ENCODE measurements at regions not wholly inside any gene's neighbourhood (a gene's known extent, or its start where the extent isn't known, plus 50 kb on each side); places are given as distances from the start of the nearest gene placed in this dataset.

- H3K27me3 ChIP-seq: no peaks in the 10 kb centered on the region
- 93% methylated on average over 8 of the region's 8 CpGs for WGBS (ENCODE audit: low lambda C conversion rate, missing lambda C conversion rate)
- no peak overlapping the region for H2AFZ ChIP-seq
- H3K79me2 ChIP-seq: no peaks in the 10 kb centered on the region
- no peaks in the 10 kb centered on the region for H3K9me3 ChIP-seq (ENCODE audit: low read depth)
- no peak for DNase-seq (ENCODE audit: low spot score)
- no peaks in the 10 kb centered on the region for H3K4me1 ChIP-seq (ENCODE audit: insufficient read depth)
- H3K4me3 ChIP-seq: no peak overlapping the region
- no peak overlapping the region for H3K4me2 ChIP-seq
- H3K27ac ChIP-seq: no peak overlapping the region
- H3K9me2 ChIP-seq (replicated peaks; ENCODE audit: insufficient read depth): no peaks in the 10 kb centered on the region
- no peaks in the 10 kb centered on the region for H3K36me3 ChIP-seq (replicated peaks; ENCODE audit: insufficient read depth, low read depth)
- H4K20me1 ChIP-seq (ENCODE audit: insufficient read depth, poor library complexity, severe bottlenecking): no peaks in the 10 kb centered on the region
- TF ChIP-seq EZH2 (IDR thresholded peaks at IDR 0.05; ENCODE audit: borderline replicate concordance) (no peak), EZH2phosphoT487 (IDR thresholded peaks at IDR 0.05; ENCODE audit: low read depth, severe bottlenecking, unreplicated experiment) (no peak), CTCF (IDR thresholded peaks at IDR 0.05; ENCODE audit: poor library complexity) (no peak)
Measured at GRCh38 chr1:228992907-228993535, 257.7 kb downstream of the RHOU start.

- H2AFZ ChIP-seq: no peak overlapping the region
Measured at GRCh38 chr1:228994676-228995594, 259.7 kb downstream of the RHOU start.

GRCh38 chr1:228996281-228996680, 261.0 kb downstream of the RHOU start:
- Histone ChIP-seq H3K27ac (no peak overlapping the region), H4K20me1 (ENCODE audit: insufficient read depth, poor library complexity, severe bottlenecking) (no peaks in the 10 kb centered on the region), H3K4me2 (no peak overlapping the region), H3K4me1 (ENCODE audit: insufficient read depth) (no peaks in the 10 kb centered on the region), H2AFZ (no peak overlapping the region), H3K27me3 (no peaks in the 10 kb centered on the region), H3K36me3 (replicated peaks; ENCODE audit: insufficient read depth, low read depth) (no peaks in the 10 kb centered on the region), H3K9me2 (replicated peaks; ENCODE audit: insufficient read depth) (no peaks in the 10 kb centered on the region), H3K79me2 (no peaks in the 10 kb centered on the region), H3K4me3 (no peak overlapping the region), H3K9me3 (ENCODE audit: low read depth) (no peaks in the 10 kb centered on the region)
- WGBS (ENCODE audit: low lambda C conversion rate, missing lambda C conversion rate): 87% methylated on average over 6 of the region's 6 CpGs
- DNase-seq (ENCODE audit: low spot score): no peak
- TF ChIP-seq EZH2 (IDR thresholded peaks at IDR 0.05; ENCODE audit: borderline replicate concordance) (no peak), EZH2phosphoT487 (IDR thresholded peaks at IDR 0.05; ENCODE audit: low read depth, severe bottlenecking, unreplicated experiment) (no peak), CTCF (IDR thresholded peaks at IDR 0.05; ENCODE audit: poor library complexity) (no peak)

More at GRCh38 chr1:228994676-228995594, 259.7 kb downstream of the RHOU start:
- Histone ChIP-seq H3K9me3 (ENCODE audit: low read depth) (no peaks in the 10 kb centered on the region), H3K4me2 (no peak overlapping the region), H3K4me3 (no peak overlapping the region), H3K4me1 (ENCODE audit: insufficient read depth) (no peaks in the 10 kb centered on the region), H3K27me3 (no peaks in the 10 kb centered on the region), H3K36me3 (replicated peaks; ENCODE audit: insufficient read depth, low read depth) (no peaks in the 10 kb centered on the region), H3K79me2 (no peaks in the 10 kb centered on the region), H3K27ac (no peak overlapping the region), H4K20me1 (ENCODE audit: insufficient read depth, poor library complexity, severe bottlenecking) (no peaks in the 10 kb centered on the region), H3K9me2 (replicated peaks; ENCODE audit: insufficient read depth) (no peaks in the 10 kb centered on the region)
- DNase-seq (ENCODE audit: low spot score): no peak
- TF ChIP-seq EZH2phosphoT487 (IDR thresholded peaks at IDR 0.05; ENCODE audit: low read depth, severe bottlenecking, unreplicated experiment): no peak
- TF ChIP-seq EZH2 (IDR thresholded peaks at IDR 0.05; ENCODE audit: borderline replicate concordance): no peak
- no peak for TF ChIP-seq CTCF (IDR thresholded peaks at IDR 0.05; ENCODE audit: poor library complexity)
- 90% methylated on average over 2 of the region's 2 CpGs for WGBS (ENCODE audit: low lambda C conversion rate, missing lambda C conversion rate)

Measured in hepatocyte (in vitro differentiated cells).